AG04450 (cell line): ENCODE measurements at regions not wholly inside any gene's neighbourhood (a gene's known extent, or its start where the extent isn't known, plus 50 kb on each side); places are given as distances from the start of the nearest gene placed in this dataset. TPM values are rescaled to one million over a fixed set of nuclear protein-coding genes. Genes with fewer than 3 reads are reported as not detected.

Source experiments
- CTCF ChIA-PET: fragments of 300-600, 350-600 bp; formaldehyde crosslinking; extraction: SDS; loops from one replicate; lab custom pipeline; 2022; ENCODE audit warnings: antibody characterized with exemption, inconsistent platforms; lab: Charles Lee
- POLR2A ChIA-PET: fragments of 350-600 bp; formaldehyde crosslinking; extraction: SDS; loops from one replicate; lab custom pipeline; 2021; ENCODE audit warnings: antibody characterized with exemption, inconsistent platforms; lab: Yijun Ruan, JAX
- DNase-seq: peaks from one replicate; pipeline ENCODE4 v3.0.0-alpha.2; 2011; ENCODE audit warnings: low read depth, low spot score
- H3K27ac ChIP-seq: one replicate; pipeline ENCODE4 v1.5.1; 2012; ENCODE audit warnings: low read depth, low read length, control low read depth
- H3K27me3 ChIP-seq: one replicate; pipeline ENCODE4 v1.6.0; 2012; ENCODE audit warnings: low read length; ENCODE audit not compliant: control insufficient read depth, insufficient read depth
- H3K4me3 ChIP-seq: 2 replicates; pipeline ENCODE4 v1.5.1; 2011; ENCODE audit warnings: mild to moderate bottlenecking, low read depth, low read length, control low read depth
- H3K9me3 ChIP-seq: 2 replicates; pipeline ENCODE4 v1.5.1; 2012; ENCODE audit warnings: low read length; ENCODE audit not compliant: control insufficient read depth, insufficient read depth
- small RNA-seq: library from RNA; depleted of rRNA; stranded (forward); fragments of <200 nt; gene quantifications from one replicate; pipeline ENCODE3, GENCODE V24; 2012; ENCODE audit warnings: low read depth; ENCODE audit not compliant: insufficient read length
- TF ChIP-seq, protein P1 (sequence below): IDR thresholded peaks from 2 replicates; pipeline ENCODE4 v1.5.1; 2011; ENCODE audit warnings: low read depth, low read length, control low read depth, inconsistent platforms

GRCh38 chr21:23215261-23215660 lies 2217.1 kb downstream of the NCAM2 start:
- ChIA-PET POLR2A (no interaction called here), CTCF (no interaction called here)
- DNase-seq = no peak
- TF ChIP-seq, protein P1, sequence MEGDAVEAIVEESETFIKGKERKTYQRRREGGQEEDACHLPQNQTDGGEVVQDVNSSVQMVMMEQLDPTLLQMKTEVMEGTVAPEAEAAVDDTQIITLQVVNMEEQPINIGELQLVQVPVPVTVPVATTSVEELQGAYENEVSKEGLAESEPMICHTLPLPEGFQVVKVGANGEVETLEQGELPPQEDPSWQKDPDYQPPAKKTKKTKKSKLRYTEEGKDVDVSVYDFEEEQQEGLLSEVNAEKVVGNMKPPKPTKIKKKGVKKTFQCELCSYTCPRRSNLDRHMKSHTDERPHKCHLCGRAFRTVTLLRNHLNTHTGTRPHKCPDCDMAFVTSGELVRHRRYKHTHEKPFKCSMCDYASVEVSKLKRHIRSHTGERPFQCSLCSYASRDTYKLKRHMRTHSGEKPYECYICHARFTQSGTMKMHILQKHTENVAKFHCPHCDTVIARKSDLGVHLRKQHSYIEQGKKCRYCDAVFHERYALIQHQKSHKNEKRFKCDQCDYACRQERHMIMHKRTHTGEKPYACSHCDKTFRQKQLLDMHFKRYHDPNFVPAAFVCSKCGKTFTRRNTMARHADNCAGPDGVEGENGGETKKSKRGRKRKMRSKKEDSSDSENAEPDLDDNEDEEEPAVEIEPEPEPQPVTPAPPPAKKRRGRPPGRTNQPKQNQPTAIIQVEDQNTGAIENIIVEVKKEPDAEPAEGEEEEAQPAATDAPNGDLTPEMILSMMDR = no peak
- peaks cover 6% of the 10 kb centered on the region; the same call in 1 of the 2 replicates for H3K9me3 ChIP-seq
- no peak overlapping the region for H3K4me3 ChIP-seq
- no peak overlapping the region for H3K27ac ChIP-seq
- no peaks in the 10 kb centered on the region for H3K27me3 ChIP-seq

Small RNA genes lying in the stretch of these regions (small RNA-seq; reads per million reads assigned to genes)
- not detected for gene AP001340.1
- not detected for gene RF00019
- not detected for gene RN7SKP236
- gene RNA5SP489 = not detected
- not detected for gene RNU2-55P
